Stomach (tissue), 4 donors: ENCODE measurements at regions not wholly inside any gene's neighbourhood (a gene's known extent, or its start where the extent isn't known, plus 50 kb on each side); places are given as distances from the start of the nearest gene placed in this dataset.

Experiments
- POLR2A ChIP-seq, 4 donors: fragments of 450-650 bp; IDR thresholded peaks; one replicate each; pipeline ENCODE4 v1.6.1; 2016; ENCODE audit warnings: antibody characterized with exemption in 4 of 4, control low read depth in 2 of 4, mild to moderate bottlenecking in 1 of 4, moderate library complexity in 1 of 4
- TF ChIP-seq, protein P1 (sequence below), 7 experiments: fragments of 450-650 bp in 4 of 7; fragments of 200-600 bp in 3 of 7; sonication (generic) in 3 of 7; IDR thresholded peaks; one replicate each; pipeline ENCODE4 v1.5.1; 2016 to 2019; ENCODE audit warnings: antibody characterized with exemption in 7 of 7, control low read depth in 2 of 7, mild to moderate bottlenecking in 1 of 7

DNA sequence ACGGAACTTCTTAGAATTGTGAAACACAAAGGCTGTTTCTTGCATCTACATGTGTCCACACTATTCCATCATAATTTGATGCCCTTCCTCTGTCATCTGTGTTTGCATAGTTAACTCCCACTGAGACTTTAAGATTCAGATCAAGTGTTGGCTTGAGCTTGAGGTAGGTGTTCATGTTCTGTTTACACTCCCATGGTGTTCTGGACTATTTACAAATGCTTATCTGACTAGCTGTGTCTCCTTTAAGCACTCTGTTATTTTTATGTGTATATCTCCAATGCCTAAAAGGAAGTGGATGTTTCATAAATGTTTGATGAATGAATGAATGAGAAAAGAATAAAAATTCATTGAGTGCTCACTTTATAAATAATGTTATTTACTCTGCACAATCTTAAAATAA, 622.7 kb downstream of the RAB28 start:
- TF ChIP-seq POLR2A (IDR thresholded peaks at IDR 0.05) = no peak
- TF ChIP-seq, protein P1, sequence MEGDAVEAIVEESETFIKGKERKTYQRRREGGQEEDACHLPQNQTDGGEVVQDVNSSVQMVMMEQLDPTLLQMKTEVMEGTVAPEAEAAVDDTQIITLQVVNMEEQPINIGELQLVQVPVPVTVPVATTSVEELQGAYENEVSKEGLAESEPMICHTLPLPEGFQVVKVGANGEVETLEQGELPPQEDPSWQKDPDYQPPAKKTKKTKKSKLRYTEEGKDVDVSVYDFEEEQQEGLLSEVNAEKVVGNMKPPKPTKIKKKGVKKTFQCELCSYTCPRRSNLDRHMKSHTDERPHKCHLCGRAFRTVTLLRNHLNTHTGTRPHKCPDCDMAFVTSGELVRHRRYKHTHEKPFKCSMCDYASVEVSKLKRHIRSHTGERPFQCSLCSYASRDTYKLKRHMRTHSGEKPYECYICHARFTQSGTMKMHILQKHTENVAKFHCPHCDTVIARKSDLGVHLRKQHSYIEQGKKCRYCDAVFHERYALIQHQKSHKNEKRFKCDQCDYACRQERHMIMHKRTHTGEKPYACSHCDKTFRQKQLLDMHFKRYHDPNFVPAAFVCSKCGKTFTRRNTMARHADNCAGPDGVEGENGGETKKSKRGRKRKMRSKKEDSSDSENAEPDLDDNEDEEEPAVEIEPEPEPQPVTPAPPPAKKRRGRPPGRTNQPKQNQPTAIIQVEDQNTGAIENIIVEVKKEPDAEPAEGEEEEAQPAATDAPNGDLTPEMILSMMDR (IDR thresholded peaks at IDR 0.05) = no peak
